ENCODE measurements at regions not wholly inside any gene's neighbourhood (a gene's known extent, or its start where the extent isn't known, plus 50 kb on each side); places are given as distances from the start of the nearest gene placed in this dataset.

- no peak for TF ChIP-seq CTCF (conservative IDR thresholded peaks at IDR 0.05; ENCODE audit: low read length)
- no peak for TF ChIP-seq EZH2phosphoT487 (IDR thresholded peaks at IDR 0.05; ENCODE audit: borderline replicate concordance, low read depth, low read length)
Observed at GRCh38 chr4:103918214-103918613, 198.4 kb upstream of the TACR3 start.

Data from OCI-LY7 (cell line).